H9 (cell line): ENCODE measurements at regions not wholly inside any gene's neighbourhood (a gene's known extent, or its start where the extent isn't known, plus 50 kb on each side); places are given as distances from the start of the nearest gene placed in this dataset.

Experiments used
- DNase-seq: peaks from one replicate; pipeline ENCODE4 v3.0.0-alpha.2; 2017
- H2AFZ ChIP-seq: one replicate; pipeline ENCODE4 v1.6.1; 2013; ENCODE audit warnings: mild to moderate bottlenecking, low read length, control low read depth, moderate library complexity
- H2AK5ac ChIP-seq: 2 replicates; pipeline ENCODE4 v1.6.1; 2013; ENCODE audit warnings: low read length, control low read depth, mixed read lengths; ENCODE audit not compliant: insufficient read length
- H2BK120ac ChIP-seq: one replicate; pipeline ENCODE4 v1.6.1; 2013; ENCODE audit warnings: low read depth, mild to moderate bottlenecking, low read length, control low read depth, inconsistent platforms; ENCODE audit not compliant: poor library complexity, severe bottlenecking
- H2BK12ac ChIP-seq: 2 replicates; pipeline ENCODE4 v1.6.1; 2013; ENCODE audit warnings: low read length, control low read depth, mixed read lengths, low read depth; ENCODE audit not compliant: insufficient read length
- H2BK15ac ChIP-seq: 2 replicates; pipeline ENCODE4 v1.6.1; 2013; ENCODE audit warnings: low read depth, low read length, control low read depth
- H2BK20ac ChIP-seq: one replicate; pipeline ENCODE4 v1.6.1; 2013; ENCODE audit warnings: low read depth, mild to moderate bottlenecking, low read length, control low read depth, inconsistent platforms; ENCODE audit not compliant: poor library complexity, severe bottlenecking
- H2BK5ac ChIP-seq: 2 replicates; pipeline ENCODE4 v1.6.1; 2013; ENCODE audit warnings: low read length, control low read depth, mixed read lengths; ENCODE audit not compliant: insufficient read length
- H3K14ac ChIP-seq: 2 replicates; pipeline ENCODE4 v1.6.1; 2013; ENCODE audit warnings: low read length, control low read depth; ENCODE audit not compliant: insufficient read depth
- H3K18ac ChIP-seq: 2 replicates; pipeline ENCODE4 v1.6.1; 2013; ENCODE audit warnings: low read depth, mild to moderate bottlenecking, mixed read lengths, low read length, control low read depth; ENCODE audit not compliant: insufficient read length
- H3K23ac ChIP-seq: 2 replicates; pipeline ENCODE4 v1.6.1; 2013; ENCODE audit warnings: low read length, control low read depth, mixed read lengths, low read depth; ENCODE audit not compliant: insufficient read length
- H3K23me2 ChIP-seq: 2 replicates; pipeline ENCODE4 v1.6.1; 2013; ENCODE audit warnings: low read depth, mild to moderate bottlenecking, mixed read lengths, low read length, control low read depth; ENCODE audit not compliant: insufficient read length, poor library complexity, severe bottlenecking
- H3K27ac ChIP-seq: 2 replicates; pipeline ENCODE4 v1.5.1; 2013; ENCODE audit warnings: low read length, control low read depth, mixed read lengths, low read depth; ENCODE audit not compliant: insufficient read length
- H3K27me3 ChIP-seq: 2 replicates; pipeline ENCODE4 v1.6.1; 2013; ENCODE audit warnings: low read length, control low read depth, inconsistent platforms; ENCODE audit not compliant: insufficient read depth
- H3K4ac ChIP-seq: 2 replicates; pipeline ENCODE4 v1.6.1; 2013; ENCODE audit warnings: low read depth, mild to moderate bottlenecking, control low read depth, inconsistent platforms, low read length, moderate library complexity
- H3K4me1 ChIP-seq: 2 replicates; pipeline ENCODE4 v1.6.1; 2013; ENCODE audit warnings: low read length, control low read depth, inconsistent platforms; ENCODE audit not compliant: insufficient read depth
- H3K4me2 ChIP-seq: 2 replicates; pipeline ENCODE4 v1.6.1; 2013; ENCODE audit warnings: low read length, control low read depth, mixed read lengths; ENCODE audit not compliant: insufficient read length, insufficient read depth
- H3K56ac ChIP-seq: 2 replicates; pipeline ENCODE4 v1.6.1; 2013; ENCODE audit warnings: low read depth, mild to moderate bottlenecking, mixed read lengths, low read length, control low read depth; ENCODE audit not compliant: insufficient read length
- H3K79me1 ChIP-seq: 2 replicates; pipeline ENCODE4 v1.6.1; 2013; ENCODE audit warnings: low read depth, mild to moderate bottlenecking, moderate library complexity, low read length, control low read depth, inconsistent platforms; ENCODE audit not compliant: insufficient read depth, poor library complexity, severe bottlenecking
- H3K79me2 ChIP-seq: 2 replicates; pipeline ENCODE4 v1.6.1; 2013; ENCODE audit warnings: low read length, control low read depth, inconsistent platforms; ENCODE audit not compliant: insufficient read depth
- H3K9ac ChIP-seq: 2 replicates; pipeline ENCODE4 v1.6.1; 2013; ENCODE audit warnings: low read length, control low read depth, mixed read lengths; ENCODE audit not compliant: insufficient read length; ENCODE audit errors: extremely low read depth
- H3K9me3 ChIP-seq: one replicate; pipeline ENCODE4 v1.6.1; 2013; ENCODE audit warnings: low read depth, low read length, inconsistent platforms; ENCODE audit not compliant: control insufficient read depth
- H3T11ph ChIP-seq: one replicate; pipeline ENCODE4 v1.6.1; 2013; ENCODE audit warnings: mild to moderate bottlenecking, low read length, control low read depth, inconsistent platforms
- H4K20me1 ChIP-seq: one replicate; pipeline ENCODE4 v1.6.1; 2013; ENCODE audit not compliant: control insufficient read depth, insufficient read length, insufficient read depth
- H4K5ac ChIP-seq: 2 replicates; pipeline ENCODE4 v1.6.1; 2013; ENCODE audit warnings: low read depth, mild to moderate bottlenecking, mixed read lengths, low read length, control low read depth; ENCODE audit not compliant: insufficient read length
- H4K8ac ChIP-seq: replicated peaks from 2 replicates; pipeline ENCODE4 v1.6.1; 2013; ENCODE audit warnings: low read length, control low read depth, mixed read lengths, low read depth; ENCODE audit not compliant: insufficient read length
- H4K91ac ChIP-seq: 2 replicates; pipeline ENCODE4 v1.6.1; 2013; ENCODE audit warnings: low read depth, mild to moderate bottlenecking, moderate library complexity, mixed read lengths, low read length, control low read depth; ENCODE audit not compliant: insufficient read length
- H3K27ac Mint-ChIP-seq, 3 experiments: 2 replicates in 2 of 3; 3 replicates in 1 of 3; pipeline ENCODE4 v1.8.0; 2020 to 2021; ENCODE audit warnings: mixed read lengths in 3 of 3, mild to moderate bottlenecking in 1 of 3, moderate library complexity in 1 of 3
- H3K27me3 Mint-ChIP-seq: 2 replicates; pipeline ENCODE4 v1.8.0; 2021; ENCODE audit warnings: low read depth, mild to moderate bottlenecking, moderate library complexity, mixed read lengths
- H3K36me3 Mint-ChIP-seq, 3 experiments: 2 replicates in 2 of 3; 3 replicates in 1 of 3; pipeline ENCODE4 v1.8.0; 2020 to 2021; ENCODE audit warnings: low read depth in 3 of 3, mixed read lengths in 3 of 3; ENCODE audit not compliant: insufficient read depth in 1 of 3
- H3K4me1 Mint-ChIP-seq, 2 experiments: 2 replicates each; pipeline ENCODE4 v1.8.0; 2020; ENCODE audit warnings: mixed read lengths in 2 of 2
- H3K4me3 Mint-ChIP-seq, 2 experiments: 2 replicates in 1 of 2; 3 replicates in 1 of 2; pipeline ENCODE4 v1.8.0; 2020 to 2021; ENCODE audit warnings: mild to moderate bottlenecking in 2 of 2, mixed read lengths in 2 of 2, moderate library complexity in 1 of 2
- H3K9me3 Mint-ChIP-seq, 2 experiments: 2 replicates in 1 of 2; 3 replicates in 1 of 2; pipeline ENCODE4 v1.8.0; 2020; ENCODE audit warnings: mild to moderate bottlenecking in 2 of 2, mixed read lengths in 2 of 2, moderate library complexity in 1 of 2
- WGBS: extraction: QIAGEN DNeasy Blood & Tissue Kit; methylation state at CpG from one replicate; pipeline ENCODE4 v1.1.7; 2013; ENCODE audit warnings: missing lambda C conversion rate, low lambda C conversion rate, mixed read lengths; ENCODE audit not compliant: insufficient read length; ENCODE audit errors: extremely low coverage; 5-methylcytosine and 5-hydroxymethylcytosine counted together
- TF ChIP-seq, protein P1 (sequence below): fragments of 200-600 bp; sonication (generic); conservative IDR thresholded peaks from 3 replicates; pipeline ENCODE4 v1.8.0; 2021; ENCODE audit warnings: antibody characterized with exemption, mild to moderate bottlenecking

DNA sequence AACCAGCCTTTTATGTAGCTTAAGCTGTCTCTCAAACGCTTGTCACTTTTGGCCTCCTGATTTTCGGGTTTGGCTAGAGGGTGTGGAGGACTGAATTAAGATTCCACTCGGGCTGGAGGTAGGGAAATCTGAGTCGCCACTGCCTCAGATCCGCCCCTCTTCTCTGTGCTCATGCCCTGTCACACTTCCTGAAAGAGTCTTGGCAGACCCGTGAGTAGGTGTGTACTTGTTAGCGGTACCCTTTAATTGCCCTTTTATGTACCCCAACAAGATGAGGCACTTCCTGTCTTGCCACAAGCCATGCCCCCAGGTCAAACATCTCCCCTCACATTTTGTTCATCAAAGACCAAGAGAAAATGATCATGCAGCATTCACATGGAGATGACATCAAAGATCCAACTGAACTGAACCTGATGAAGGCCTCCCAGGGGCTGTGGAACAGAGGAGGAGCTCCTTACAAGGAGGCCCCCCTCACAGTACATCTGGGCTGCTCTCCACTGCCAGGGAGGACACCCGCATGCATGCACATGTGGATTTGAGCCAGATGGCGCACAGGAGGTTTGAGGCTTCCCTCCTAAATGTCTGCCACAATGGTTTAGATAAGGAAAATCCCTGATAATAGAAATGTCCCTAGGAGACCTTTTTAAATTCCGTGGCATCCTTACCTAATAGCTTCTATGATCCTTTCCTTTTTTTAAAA, 86.5 kb upstream of the CDKN3 start:
- H2BK20ac ChIP-seq: no peak overlapping the region
- H3K36me3 Mint-ChIP-seq: no peaks in the 10 kb centered on the region
- H3K14ac ChIP-seq: no peak overlapping the region
- no peak overlapping the region for H3T11ph ChIP-seq
- H3K4me1 ChIP-seq: no peaks in the 10 kb centered on the region
- TF ChIP-seq, protein P1, sequence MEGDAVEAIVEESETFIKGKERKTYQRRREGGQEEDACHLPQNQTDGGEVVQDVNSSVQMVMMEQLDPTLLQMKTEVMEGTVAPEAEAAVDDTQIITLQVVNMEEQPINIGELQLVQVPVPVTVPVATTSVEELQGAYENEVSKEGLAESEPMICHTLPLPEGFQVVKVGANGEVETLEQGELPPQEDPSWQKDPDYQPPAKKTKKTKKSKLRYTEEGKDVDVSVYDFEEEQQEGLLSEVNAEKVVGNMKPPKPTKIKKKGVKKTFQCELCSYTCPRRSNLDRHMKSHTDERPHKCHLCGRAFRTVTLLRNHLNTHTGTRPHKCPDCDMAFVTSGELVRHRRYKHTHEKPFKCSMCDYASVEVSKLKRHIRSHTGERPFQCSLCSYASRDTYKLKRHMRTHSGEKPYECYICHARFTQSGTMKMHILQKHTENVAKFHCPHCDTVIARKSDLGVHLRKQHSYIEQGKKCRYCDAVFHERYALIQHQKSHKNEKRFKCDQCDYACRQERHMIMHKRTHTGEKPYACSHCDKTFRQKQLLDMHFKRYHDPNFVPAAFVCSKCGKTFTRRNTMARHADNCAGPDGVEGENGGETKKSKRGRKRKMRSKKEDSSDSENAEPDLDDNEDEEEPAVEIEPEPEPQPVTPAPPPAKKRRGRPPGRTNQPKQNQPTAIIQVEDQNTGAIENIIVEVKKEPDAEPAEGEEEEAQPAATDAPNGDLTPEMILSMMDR: no peak
- no peaks in the 10 kb centered on the region for H3K79me2 ChIP-seq
- no peak overlapping the region for H3K23ac ChIP-seq
- no peaks in the 10 kb centered on the region for H4K20me1 ChIP-seq
- no peak for DNase-seq
- H2BK120ac ChIP-seq: no peak overlapping the region
- no peak overlapping the region for H3K56ac ChIP-seq
- H4K91ac ChIP-seq: no peak overlapping the region
- H3K4me2 ChIP-seq: no peak overlapping the region
- H3K4me1 Mint-ChIP-seq: peaks cover 0 to 2% of the 10 kb centered on the region in 2 experiments; a peak in 2 of 4 replicates
- H3K27ac ChIP-seq: no peak overlapping the region
- no peaks in the 10 kb centered on the region; the same call in 1 of the 2 replicates for H3K27me3 Mint-ChIP-seq
- no peak overlapping the region for H2BK5ac ChIP-seq
- no peak overlapping the region for H2AK5ac ChIP-seq
- peak overlapping the region in 1 of 3 experiments; percentile 41; a peak in 2 of 7 replicates for H3K27ac Mint-ChIP-seq
- no peak overlapping the region for H4K5ac ChIP-seq
- H2AFZ ChIP-seq: no peak overlapping the region
- no peaks in the 10 kb centered on the region; a peak in 1 of 5 replicates for H3K9me3 Mint-ChIP-seq
- no CpG with 5 or more reads among the region's 10 CpGs for WGBS
- H2BK12ac ChIP-seq: no peak overlapping the region
- H3K4ac ChIP-seq: no peak overlapping the region
- H3K27me3 ChIP-seq: no peaks in the 10 kb centered on the region
- H3K4me3 Mint-ChIP-seq: no peak overlapping the region
- H3K23me2 ChIP-seq: no peaks in the 10 kb centered on the region
- H3K9ac ChIP-seq: no peak overlapping the region
- no peak overlapping the region for H4K8ac ChIP-seq
- H3K18ac ChIP-seq: no peak overlapping the region
- H2BK15ac ChIP-seq: no peak overlapping the region
- H3K9me3 ChIP-seq: no peaks in the 10 kb centered on the region
- H3K79me1 ChIP-seq: no peaks in the 10 kb centered on the region
